WTC11 (cell line): ENCODE measurements at regions not wholly inside any gene's neighbourhood (a gene's known extent, or its start where the extent isn't known, plus 50 kb on each side); places are given as distances from the start of the nearest gene placed in this dataset.

Experiments used
- ATAC-seq: fragments of 200-7000 bp; cut with Tn5 transposase; 2 replicates; pipeline ENCODE4 v1.10.0; 2021; ENCODE audit warnings: mild to moderate bottlenecking, moderate library complexity
- CTCF ChIA-PET: fragments of 300-600 bp; sonication (Branson Sonifier 250); formaldehyde crosslinking; loops from one replicate; lab custom pipeline; 2021; ENCODE audit warnings: antibody characterized with exemption; lab: Charles Lee
- POLR2A ChIA-PET: fragments of 350-600 bp; sonication (Branson Sonifier 250); formaldehyde crosslinking; loops from one replicate; lab custom pipeline; 2021; ENCODE audit warnings: antibody characterized with exemption; lab: Charles Lee
- DNase-seq: peaks from one replicate; pipeline ENCODE4 v3.0.0; 2021; ENCODE audit warnings: low spot score
- H3K27ac Mint-ChIP-seq: 2 replicates; pipeline ENCODE4 v1.8.0; 2021; ENCODE audit warnings: mixed read lengths
- H3K27me3 Mint-ChIP-seq: 2 replicates; pipeline ENCODE4 v1.8.0; 2021; ENCODE audit warnings: low read depth, mild to moderate bottlenecking, moderate library complexity, mixed read lengths
- H3K36me3 Mint-ChIP-seq: 2 replicates; pipeline ENCODE4 v1.8.0; 2021; ENCODE audit warnings: mixed read lengths
- H3K4me1 Mint-ChIP-seq: 2 replicates; pipeline ENCODE4 v1.8.0; 2022; ENCODE audit warnings: mixed read lengths
- H3K4me3 Mint-ChIP-seq: 2 replicates; pipeline ENCODE4 v1.8.0; 2021; ENCODE audit warnings: mild to moderate bottlenecking, moderate library complexity, mixed read lengths
- H3K9me3 Mint-ChIP-seq: 2 replicates; pipeline ENCODE4 v1.8.0; 2021; ENCODE audit warnings: mixed read lengths
- AR ChIP-seq: fragments of 250-450 bp; sonication (Bioruptor Pico); IDR thresholded peaks from 2 replicates; pipeline ENCODE4 v1.9.0; 2021; ENCODE audit warnings: mild to moderate bottlenecking
- FOXP4 ChIP-seq: sonication (generic); formaldehyde crosslinking; IDR thresholded peaks from 2 replicates; pipeline ENCODE4 v1.8.0; 2022; ENCODE audit warnings: mild to moderate bottlenecking, missing genetic modification reagents
- IRF2 ChIP-seq: sonication (generic); formaldehyde crosslinking; IDR thresholded peaks from 2 replicates; pipeline ENCODE4 v1.8.0; 2022; ENCODE audit warnings: low read depth, missing genetic modification reagents, borderline replicate concordance
- JUN ChIP-seq: sonication (generic); formaldehyde crosslinking; IDR thresholded peaks from 2 replicates; pipeline ENCODE4 v1.8.0; 2023; ENCODE audit warnings: mild to moderate bottlenecking, missing genetic modification reagents
- MXD4 ChIP-seq: fragments of 250-450 bp; sonication (Bioruptor Pico); IDR thresholded peaks from 2 replicates; pipeline ENCODE4 v1.8.0; 2021; ENCODE audit warnings: mild to moderate bottlenecking, moderate library complexity, borderline replicate concordance
- NR2C2 ChIP-seq: sonication (generic); formaldehyde crosslinking; IDR thresholded peaks from 2 replicates; pipeline ENCODE4 v1.8.0; 2022; ENCODE audit warnings: mild to moderate bottlenecking, missing genetic modification reagents
- RELA ChIP-seq: sonication (generic); formaldehyde crosslinking; IDR thresholded peaks from 2 replicates; pipeline ENCODE4 v1.8.1; 2022; ENCODE audit warnings: missing genetic modification reagents, mild to moderate bottlenecking, borderline replicate concordance
- SMAD3 ChIP-seq: sonication (generic); formaldehyde crosslinking; IDR thresholded peaks from 2 replicates; pipeline ENCODE4 v1.8.0; 2022; ENCODE audit warnings: missing genetic modification reagents, mild to moderate bottlenecking, borderline replicate concordance
- TEAD4 ChIP-seq: sonication (generic); formaldehyde crosslinking; IDR thresholded peaks from 2 replicates; pipeline ENCODE4 v1.8.0; 2022; ENCODE audit warnings: mild to moderate bottlenecking, missing genetic modification reagents
- USF2 ChIP-seq: sonication (generic); formaldehyde crosslinking; IDR thresholded peaks from 2 replicates; pipeline ENCODE4 v1.8.1; 2023; ENCODE audit warnings: mild to moderate bottlenecking, missing genetic modification reagents, moderate library complexity
- ZNF138 ChIP-seq: sonication (generic); formaldehyde crosslinking; conservative IDR thresholded peaks from 2 replicates; pipeline ENCODE4 v1.8.1; 2022; ENCODE audit warnings: mild to moderate bottlenecking, moderate library complexity, missing genetic modification reagents
- ZNF219 ChIP-seq: sonication (generic); formaldehyde crosslinking; IDR thresholded peaks from 2 replicates; pipeline ENCODE4 v1.8.0; 2023; ENCODE audit warnings: missing genetic modification reagents, mild to moderate bottlenecking, borderline replicate concordance
- ZNF671 ChIP-seq: fragments of 250-450 bp; sonication (Bioruptor Pico); IDR thresholded peaks from 2 replicates; pipeline ENCODE4 v1.8.0; 2021; ENCODE audit warnings: mild to moderate bottlenecking
- TF ChIP-seq, protein P1 (sequence below): sonication (generic); formaldehyde crosslinking; IDR thresholded peaks from 2 replicates; pipeline ENCODE4 v1.8.0; 2022; ENCODE audit warnings: mild to moderate bottlenecking, missing genetic modification reagents
- TF ChIP-seq, protein P2 (sequence below): sonication (generic); formaldehyde crosslinking; IDR thresholded peaks from 2 replicates; pipeline ENCODE4 v1.8.1; 2022; ENCODE audit warnings: low read depth, mild to moderate bottlenecking, moderate library complexity, missing genetic modification reagents, borderline replicate concordance
- TF ChIP-seq, protein P3 (sequence below): sonication (generic); formaldehyde crosslinking; IDR thresholded peaks from 2 replicates; pipeline ENCODE4 v1.8.0; 2022; ENCODE audit warnings: missing genetic modification reagents
- TF ChIP-seq, protein P4 (sequence below): sonication (generic); formaldehyde crosslinking; IDR thresholded peaks from 2 replicates; pipeline ENCODE4 v1.8.0; 2023; ENCODE audit warnings: missing genetic modification reagents, mild to moderate bottlenecking, borderline replicate concordance

GRCh38 chr2:5332925-5333324 is 359.3 kb upstream of the SOX11 start:
- ChIA-PET CTCF (no interaction called here), POLR2A (no interaction called here)
- ATAC-seq (no peak), DNase-seq (no peak)
- peaks cover 4% of the 10 kb centered on the region for H3K27me3 Mint-ChIP-seq
- no peaks in the 10 kb centered on the region for H3K4me1 Mint-ChIP-seq
- TF ChIP-seq TEAD4 (CRISPR knock-in tag) (no peak), JUN (CRISPR knock-in tag) (no peak), FOXP4 (no peak), SMAD3 (no peak), RELA (CRISPR knock-in tag) (no peak), ZNF671 (CRISPR knock-in tag) (no peak), NR2C2 (CRISPR knock-in tag) (no peak), ZNF138 (CRISPR knock-in tag) (no peak), AR (no peak)
- TF ChIP-seq, protein P1, sequence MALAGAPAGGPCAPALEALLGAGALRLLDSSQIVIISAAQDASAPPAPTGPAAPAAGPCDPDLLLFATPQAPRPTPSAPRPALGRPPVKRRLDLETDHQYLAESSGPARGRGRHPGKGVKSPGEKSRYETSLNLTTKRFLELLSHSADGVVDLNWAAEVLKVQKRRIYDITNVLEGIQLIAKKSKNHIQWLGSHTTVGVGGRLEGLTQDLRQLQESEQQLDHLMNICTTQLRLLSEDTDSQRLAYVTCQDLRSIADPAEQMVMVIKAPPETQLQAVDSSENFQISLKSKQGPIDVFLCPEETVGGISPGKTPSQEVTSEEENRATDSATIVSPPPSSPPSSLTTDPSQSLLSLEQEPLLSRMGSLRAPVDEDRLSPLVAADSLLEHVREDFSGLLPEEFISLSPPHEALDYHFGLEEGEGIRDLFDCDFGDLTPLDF (CRISPR knock-in tag), result no peak
- TF ChIP-seq, protein P2, sequence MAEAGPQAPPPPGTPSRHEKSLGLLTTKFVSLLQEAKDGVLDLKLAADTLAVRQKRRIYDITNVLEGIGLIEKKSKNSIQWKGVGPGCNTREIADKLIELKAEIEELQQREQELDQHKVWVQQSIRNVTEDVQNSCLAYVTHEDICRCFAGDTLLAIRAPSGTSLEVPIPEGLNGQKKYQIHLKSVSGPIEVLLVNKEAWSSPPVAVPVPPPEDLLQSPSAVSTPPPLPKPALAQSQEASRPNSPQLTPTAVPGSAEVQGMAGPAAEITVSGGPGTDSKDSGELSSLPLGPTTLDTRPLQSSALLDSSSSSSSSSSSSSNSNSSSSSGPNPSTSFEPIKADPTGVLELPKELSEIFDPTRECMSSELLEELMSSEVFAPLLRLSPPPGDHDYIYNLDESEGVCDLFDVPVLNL (CRISPR knock-in tag), result no peak
- H3K9me3 Mint-ChIP-seq, result peaks cover 80% of the 10 kb centered on the region
- H3K4me3 Mint-ChIP-seq, result no peak overlapping the region
- H3K27ac Mint-ChIP-seq, result no peak overlapping the region
- peaks cover 66% of the 10 kb centered on the region for H3K36me3 Mint-ChIP-seq

GRCh38 chr2:5339473-5339872 is 352.7 kb upstream of the SOX11 start:
- no peak for ATAC-seq
- CTCF ChIA-PET, result no interaction called here
- TF ChIP-seq IRF2, result no peak
- TF ChIP-seq, protein P3, sequence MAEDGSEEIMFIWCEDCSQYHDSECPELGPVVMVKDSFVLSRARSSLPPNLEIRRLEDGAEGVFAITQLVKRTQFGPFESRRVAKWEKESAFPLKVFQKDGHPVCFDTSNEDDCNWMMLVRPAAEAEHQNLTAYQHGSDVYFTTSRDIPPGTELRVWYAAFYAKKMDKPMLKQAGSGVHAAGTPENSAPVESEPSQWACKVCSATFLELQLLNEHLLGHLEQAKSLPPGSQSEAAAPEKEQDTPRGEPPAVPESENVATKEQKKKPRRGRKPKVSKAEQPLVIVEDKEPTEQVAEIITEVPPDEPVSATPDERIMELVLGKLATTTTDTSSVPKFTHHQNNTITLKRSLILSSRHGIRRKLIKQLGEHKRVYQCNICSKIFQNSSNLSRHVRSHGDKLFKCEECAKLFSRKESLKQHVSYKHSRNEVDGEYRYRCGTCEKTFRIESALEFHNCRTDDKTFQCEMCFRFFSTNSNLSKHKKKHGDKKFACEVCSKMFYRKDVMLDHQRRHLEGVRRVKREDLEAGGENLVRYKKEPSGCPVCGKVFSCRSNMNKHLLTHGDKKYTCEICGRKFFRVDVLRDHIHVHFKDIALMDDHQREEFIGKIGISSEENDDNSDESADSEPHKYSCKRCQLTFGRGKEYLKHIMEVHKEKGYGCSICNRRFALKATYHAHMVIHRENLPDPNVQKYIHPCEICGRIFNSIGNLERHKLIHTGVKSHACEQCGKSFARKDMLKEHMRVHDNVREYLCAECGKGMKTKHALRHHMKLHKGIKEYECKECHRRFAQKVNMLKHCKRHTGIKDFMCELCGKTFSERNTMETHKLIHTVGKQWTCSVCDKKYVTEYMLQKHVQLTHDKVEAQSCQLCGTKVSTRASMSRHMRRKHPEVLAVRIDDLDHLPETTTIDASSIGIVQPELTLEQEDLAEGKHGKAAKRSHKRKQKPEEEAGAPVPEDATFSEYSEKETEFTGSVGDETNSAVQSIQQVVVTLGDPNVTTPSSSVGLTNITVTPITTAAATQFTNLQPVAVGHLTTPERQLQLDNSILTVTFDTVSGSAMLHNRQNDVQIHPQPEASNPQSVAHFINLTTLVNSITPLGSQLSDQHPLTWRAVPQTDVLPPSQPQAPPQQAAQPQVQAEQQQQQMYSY, result no peak
- TF ChIP-seq, protein P4, sequence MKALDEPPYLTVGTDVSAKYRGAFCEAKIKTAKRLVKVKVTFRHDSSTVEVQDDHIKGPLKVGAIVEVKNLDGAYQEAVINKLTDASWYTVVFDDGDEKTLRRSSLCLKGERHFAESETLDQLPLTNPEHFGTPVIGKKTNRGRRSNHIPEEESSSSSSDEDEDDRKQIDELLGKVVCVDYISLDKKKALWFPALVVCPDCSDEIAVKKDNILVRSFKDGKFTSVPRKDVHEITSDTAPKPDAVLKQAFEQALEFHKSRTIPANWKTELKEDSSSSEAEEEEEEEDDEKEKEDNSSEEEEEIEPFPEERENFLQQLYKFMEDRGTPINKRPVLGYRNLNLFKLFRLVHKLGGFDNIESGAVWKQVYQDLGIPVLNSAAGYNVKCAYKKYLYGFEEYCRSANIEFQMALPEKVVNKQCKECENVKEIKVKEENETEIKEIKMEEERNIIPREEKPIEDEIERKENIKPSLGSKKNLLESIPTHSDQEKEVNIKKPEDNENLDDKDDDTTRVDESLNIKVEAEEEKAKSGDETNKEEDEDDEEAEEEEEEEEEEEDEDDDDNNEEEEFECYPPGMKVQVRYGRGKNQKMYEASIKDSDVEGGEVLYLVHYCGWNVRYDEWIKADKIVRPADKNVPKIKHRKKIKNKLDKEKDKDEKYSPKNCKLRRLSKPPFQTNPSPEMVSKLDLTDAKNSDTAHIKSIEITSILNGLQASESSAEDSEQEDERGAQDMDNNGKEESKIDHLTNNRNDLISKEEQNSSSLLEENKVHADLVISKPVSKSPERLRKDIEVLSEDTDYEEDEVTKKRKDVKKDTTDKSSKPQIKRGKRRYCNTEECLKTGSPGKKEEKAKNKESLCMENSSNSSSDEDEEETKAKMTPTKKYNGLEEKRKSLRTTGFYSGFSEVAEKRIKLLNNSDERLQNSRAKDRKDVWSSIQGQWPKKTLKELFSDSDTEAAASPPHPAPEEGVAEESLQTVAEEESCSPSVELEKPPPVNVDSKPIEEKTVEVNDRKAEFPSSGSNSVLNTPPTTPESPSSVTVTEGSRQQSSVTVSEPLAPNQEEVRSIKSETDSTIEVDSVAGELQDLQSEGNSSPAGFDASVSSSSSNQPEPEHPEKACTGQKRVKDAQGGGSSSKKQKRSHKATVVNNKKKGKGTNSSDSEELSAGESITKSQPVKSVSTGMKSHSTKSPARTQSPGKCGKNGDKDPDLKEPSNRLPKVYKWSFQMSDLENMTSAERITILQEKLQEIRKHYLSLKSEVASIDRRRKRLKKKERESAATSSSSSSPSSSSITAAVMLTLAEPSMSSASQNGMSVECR (CRISPR knock-in tag), result no peak
- TF ChIP-seq ZNF219 (CRISPR knock-in tag), result no peak
- no peak for TF ChIP-seq USF2 (CRISPR knock-in tag)
- no peak for TF ChIP-seq MXD4 (CRISPR knock-in tag)

More at GRCh38 chr2:5339473-5339872, 352.7 kb upstream of the SOX11 start:
- POLR2A ChIA-PET, result no interaction called here
- Mint-ChIP-seq H3K27me3 (peaks cover 11% of the 10 kb centered on the region; the same call in 1 of the 2 replicates), H3K27ac (no peak overlapping the region), H3K4me1 (no peaks in the 10 kb centered on the region), H3K4me3 (no peak overlapping the region), H3K9me3 (peaks cover 80% of the 10 kb centered on the region), H3K36me3 (peaks cover 68% of the 10 kb centered on the region)
- no peak for DNase-seq
